ENCODE measurements at regions not wholly inside any gene's neighbourhood (a gene's known extent, or its start where the extent isn't known, plus 50 kb on each side); places are given as distances from the start of the nearest gene placed in this dataset.

- no peak for DNase-seq
These were observed 186.9 kb upstream of the ADGRL2 start for GRCh38 chr1:81613803-81614202.

GRCh38 chr1:81607924-81608323 lies 192.8 kb upstream of the ADGRL2 start:
- no peak for DNase-seq

DNA sequence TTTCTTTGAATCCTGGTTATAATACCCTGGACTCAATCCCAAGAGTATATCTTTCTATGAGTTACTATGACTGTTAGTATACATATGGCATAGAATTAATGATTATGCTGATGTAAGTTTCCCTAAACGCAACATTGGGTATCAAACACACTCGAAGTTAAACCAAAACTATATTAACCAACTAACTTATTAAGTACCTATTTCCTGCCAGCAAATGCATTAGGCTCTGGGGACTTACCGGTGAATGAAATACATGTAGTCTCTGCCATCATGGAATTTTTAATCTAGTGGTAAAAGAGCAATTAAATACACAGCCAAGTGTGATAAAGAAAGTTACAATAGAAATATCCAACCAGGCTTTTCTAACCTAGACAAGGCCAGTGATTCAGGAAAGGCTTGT lies 193.6 kb upstream of the ADGRL2 start:
- DNase-seq, result no peak

GRCh38 chr1:81606656-81607055 lies 194.1 kb upstream of the ADGRL2 start:
- no peak for DNase-seq

GRCh38 chr1:81605023-81605422 lies 195.7 kb upstream of the ADGRL2 start:
- DNase-seq, result no peak

- no peak for DNase-seq
These were observed 199.7 kb upstream of the ADGRL2 start for GRCh38 chr1:81600878-81601622.

DNA sequence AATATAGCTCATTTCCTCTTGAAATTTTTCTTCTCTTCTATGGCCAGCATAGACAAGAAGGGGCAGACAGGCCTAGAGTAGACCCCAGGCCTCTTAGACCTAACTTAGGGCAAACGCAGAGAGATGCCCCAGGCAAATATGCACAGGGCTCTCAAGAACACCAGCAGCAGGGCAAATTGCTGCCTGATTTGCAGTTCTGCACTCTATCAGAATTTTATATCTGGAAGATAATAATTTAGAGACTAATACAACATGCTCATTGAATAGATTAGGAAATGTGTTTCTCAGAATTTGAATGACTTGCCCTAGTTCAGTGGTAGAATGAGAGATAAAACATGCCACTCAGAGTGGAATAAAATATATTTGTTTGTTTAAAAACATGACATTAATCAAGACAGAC lies 200.4 kb upstream of the ADGRL2 start:
- DNase-seq, result no peak

DNA sequence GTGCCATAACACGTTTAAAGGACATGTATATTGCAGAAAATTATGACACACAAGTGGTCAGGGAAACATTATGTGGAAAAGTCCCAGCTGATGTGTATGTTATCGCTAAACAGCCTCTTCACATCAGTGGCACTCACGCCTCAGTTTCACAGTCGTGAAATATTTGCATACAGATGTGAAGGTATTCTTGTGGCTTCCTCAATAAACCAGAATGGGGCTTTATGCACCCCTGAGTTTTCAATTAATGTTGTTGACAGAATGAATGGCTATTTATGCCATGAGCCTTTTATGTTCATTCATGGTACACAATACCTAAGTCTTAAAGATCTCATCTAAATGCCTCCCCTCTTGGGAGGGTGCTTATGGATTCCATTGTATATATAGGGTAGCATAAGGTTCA lies 202.1 kb upstream of the ADGRL2 start:
- DNase-seq, result no peak

DNA sequence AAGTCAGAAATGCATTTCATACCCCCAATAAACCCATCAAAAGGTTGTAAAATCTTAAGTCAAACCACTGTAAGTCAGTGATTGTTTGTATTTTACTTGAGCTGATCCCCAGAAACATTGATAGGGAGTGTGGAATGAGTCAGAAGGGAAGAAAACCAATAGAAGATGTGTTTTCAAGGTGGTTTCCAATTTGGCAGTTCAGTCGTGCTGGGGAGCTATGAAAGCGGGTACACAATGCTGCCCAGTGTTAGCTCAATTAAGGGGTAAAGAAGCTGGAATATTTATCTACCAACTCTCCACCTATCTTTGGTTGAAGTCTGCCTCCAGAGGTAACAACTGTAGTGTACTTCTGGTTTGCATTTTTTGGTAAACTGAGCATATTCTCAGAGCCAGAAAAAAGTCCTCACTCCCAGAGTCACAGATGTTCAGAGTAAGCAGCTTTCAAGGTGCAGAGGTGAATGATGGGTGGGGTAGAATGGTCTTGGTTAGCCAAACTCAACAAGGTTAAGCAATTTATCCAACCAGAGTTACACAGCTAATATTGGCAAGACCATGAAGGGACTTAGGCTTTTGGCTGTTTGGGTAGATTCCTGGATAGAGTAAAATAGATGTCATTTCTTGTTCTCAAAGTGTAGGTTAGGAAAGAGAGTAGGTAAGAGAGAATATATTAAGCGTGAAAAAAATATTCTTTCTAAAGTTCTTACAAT lies 202.9 kb upstream of the ADGRL2 start:
- DNase-seq, result no peak

- DNase-seq, result no peak
These were observed 204.4 kb upstream of the ADGRL2 start for GRCh38 chr1:81596341-81596740.

- no peak for DNase-seq
These were observed 206.5 kb upstream of the ADGRL2 start for GRCh38 chr1:81594206-81594605.

DNA sequence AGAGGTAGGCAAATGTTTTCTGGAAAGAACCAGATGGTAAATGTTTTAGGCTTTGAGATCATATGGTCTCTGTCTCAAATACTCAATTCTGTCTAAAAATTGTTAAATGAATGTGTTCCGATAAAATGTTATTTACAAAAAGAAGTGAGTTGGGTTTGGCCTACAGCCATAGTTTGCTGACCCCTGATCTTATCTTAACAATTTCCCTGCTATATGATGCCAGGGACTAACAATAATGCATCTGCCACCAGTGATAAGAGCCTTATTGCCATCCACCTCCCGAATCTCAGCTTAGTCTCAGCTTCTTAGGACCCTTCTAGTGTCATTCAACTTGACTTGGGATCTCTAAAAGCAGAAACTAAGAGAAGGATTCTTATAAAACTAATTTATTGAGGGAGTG lies 208.5 kb upstream of the ADGRL2 start:
- DNase-seq, result no peak

DNA sequence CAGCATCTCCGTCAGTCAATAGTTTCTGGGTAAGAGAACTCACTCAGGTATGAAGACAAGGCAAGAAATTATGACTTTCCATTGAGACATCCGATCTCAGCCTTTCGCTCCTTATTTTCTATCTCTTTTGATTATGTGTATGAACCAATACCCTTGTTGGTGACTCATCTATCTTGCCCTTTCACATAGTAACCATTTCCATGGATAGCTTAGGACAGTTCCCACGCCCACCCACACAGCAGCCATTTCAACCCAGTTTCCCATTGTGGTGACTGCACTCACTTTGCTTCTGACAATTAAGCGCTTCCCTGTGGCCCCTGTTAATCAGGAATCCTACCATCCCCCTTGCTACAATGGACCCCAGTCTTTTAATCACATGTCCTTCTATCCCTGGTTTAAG lies 210.6 kb upstream of the ADGRL2 start:
- no peak for DNase-seq

GRCh38 chr1:81588149-81588548 lies 212.6 kb upstream of the ADGRL2 start:
- DNase-seq, result no peak

- no peak for DNase-seq
These were observed 213.3 kb upstream of the ADGRL2 start for GRCh38 chr1:81587426-81587825.

DNA sequence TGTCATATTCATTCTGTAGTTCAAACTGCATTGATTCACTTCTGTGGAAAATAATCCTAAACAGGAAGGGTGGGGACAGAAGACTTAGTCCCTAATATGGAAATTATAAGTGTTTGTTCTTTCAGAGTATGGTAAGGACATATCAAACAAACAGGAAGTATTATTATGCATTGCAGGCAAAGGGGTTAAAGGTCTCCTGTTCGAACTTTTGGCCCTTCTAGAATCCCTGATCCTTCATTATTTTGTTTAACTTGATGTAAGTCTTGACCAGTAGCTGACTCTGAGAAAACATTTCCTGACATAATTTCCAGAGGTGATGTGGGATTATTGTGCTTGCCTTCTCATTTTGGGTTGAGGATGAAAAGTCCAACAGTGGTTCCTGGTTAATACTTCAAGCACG lies 215.4 kb upstream of the ADGRL2 start:
- no peak for DNase-seq

DNA sequence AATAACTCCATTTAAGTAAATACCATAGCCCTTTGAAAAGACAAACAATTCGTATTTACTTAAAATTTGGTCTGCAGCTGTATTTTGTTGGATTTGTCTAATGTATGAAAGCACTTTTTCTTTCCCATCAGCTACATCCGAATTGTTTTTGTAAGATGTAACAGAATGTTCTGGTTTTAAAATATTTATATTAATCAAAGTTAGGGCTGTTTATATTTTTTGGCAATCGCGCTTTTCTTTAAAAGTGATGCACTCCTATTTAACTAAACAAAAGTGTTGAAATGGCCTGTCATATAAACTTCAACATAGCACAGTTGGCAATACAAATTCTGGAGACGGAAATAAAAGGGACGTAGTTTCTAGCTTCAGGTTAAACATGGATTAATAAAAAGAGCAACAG lies 216.3 kb upstream of the ADGRL2 start:
- DNase-seq, result no peak

GRCh38 chr1:81583878-81584277 lies 216.9 kb upstream of the ADGRL2 start:
- no peak for DNase-seq

DNA sequence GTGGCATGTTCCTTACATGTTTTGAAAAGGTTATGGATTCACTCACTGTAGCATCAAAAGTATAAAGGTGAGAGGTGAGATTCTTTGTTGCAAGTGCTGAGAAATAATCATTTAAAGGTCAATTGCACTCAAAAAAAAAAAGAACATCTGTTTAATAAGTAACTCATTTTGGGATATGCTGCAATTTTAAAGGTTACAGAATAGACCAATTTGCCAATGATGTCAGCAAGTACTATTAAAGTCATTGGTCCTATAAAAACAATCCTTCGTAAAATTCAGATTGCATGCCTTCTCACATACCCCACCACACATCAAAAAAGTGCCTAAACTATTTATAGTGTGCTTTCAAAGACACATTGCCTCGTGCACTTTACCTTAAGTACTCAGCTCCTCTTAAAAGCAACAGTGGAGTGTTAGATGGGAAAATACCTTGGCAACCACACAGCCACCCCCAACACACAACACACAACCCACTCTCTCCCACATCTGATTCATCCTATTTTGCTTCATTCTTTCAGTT lies 218.2 kb upstream of the ADGRL2 start:
- DNase-seq, result no peak

GRCh38 chr1:81578867-81579266 lies 221.9 kb upstream of the ADGRL2 start:
- no peak for DNase-seq

DNA sequence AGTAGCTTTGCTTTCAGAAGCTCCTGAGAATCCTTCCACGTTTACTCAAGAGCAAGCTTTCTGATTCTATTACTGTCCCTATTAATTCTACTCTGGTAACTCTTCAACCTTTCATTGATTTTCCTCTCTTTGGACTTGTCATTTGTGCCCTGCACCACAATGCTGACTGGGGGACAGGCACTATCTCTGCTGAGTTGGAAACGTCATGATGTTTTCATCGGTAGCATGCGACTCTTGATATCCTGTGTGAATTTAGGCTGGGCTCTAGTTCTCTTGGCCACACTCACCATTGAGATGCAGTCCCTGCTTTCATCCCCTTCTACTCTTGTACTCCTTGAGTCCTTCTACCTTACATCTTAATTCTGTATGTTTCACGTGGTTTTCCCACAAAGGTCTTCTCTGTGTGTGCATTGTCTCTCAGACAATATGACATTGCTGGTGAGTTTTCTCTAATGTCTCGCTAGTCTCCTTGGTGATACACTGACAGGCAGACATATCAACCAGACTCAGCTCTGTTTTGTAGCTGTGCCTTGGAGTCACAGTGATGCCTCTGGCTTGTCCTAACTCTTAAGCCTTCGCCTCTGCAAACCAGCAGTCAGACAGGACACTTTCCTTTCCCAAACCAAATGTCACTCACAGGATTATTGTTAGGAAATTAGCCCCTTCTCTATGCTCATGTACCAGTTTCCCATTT lies 223.6 kb upstream of the ADGRL2 start:
- no peak for DNase-seq

GRCh38 chr1:81574408-81574807 lies 226.3 kb upstream of the ADGRL2 start:
- no peak for DNase-seq

DNA sequence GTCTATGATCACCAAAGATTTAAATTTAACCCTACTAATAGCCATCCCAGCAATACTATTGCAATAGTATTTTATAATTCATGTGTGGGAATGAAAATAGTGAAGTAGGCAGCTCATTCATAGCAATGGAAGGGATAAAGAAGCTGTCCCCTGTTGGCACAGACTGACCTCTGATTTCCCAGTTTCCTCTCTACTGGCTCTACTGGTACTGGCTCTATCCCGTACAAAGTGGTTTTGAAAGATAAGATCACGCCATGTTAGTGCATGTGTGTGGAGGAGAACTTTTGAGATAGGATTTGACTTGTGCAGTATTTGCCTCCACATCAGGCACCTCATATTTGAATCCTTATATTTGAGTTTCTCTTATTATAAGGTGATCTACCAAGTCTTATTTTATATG lies 227.3 kb upstream of the ADGRL2 start:
- no peak for DNase-seq

DNA sequence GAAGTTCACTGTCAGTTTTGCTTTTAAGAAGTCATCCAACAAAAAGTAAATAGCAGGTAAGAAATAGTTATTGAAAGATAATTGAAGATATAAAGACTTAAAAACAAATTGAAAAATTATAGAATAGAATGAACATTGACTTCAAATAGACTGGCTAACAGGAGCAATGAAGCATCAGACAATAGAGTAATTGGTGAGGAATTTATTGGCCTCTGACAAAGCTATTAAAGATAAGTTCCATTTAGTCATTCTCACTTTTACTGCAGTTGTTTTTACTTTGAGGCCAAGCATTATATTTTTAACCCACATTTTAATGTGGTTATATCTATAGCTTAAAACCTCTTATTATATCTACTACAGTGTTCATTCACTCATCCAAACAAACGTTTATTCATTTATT lies 228.8 kb upstream of the ADGRL2 start:
- no peak for DNase-seq
